Neural cell (in vitro differentiated cells): ENCODE measurements at regions not wholly inside any gene's neighbourhood (a gene's known extent, or its start where the extent isn't known, plus 50 kb on each side); places are given as distances from the start of the nearest gene placed in this dataset.

Experiments used
- H2AFZ ChIP-seq: fragments of 200-600, 300-800 bp; sonication (generic), shearing (Covaris generic); 2 replicates; pipeline ENCODE4 v1.6.0; 2014; ENCODE audit warnings: low read depth, mild to moderate bottlenecking, antibody characterized with exemption, low read length, moderate library complexity
- H3F3A ChIP-seq: fragments of 200-600 bp; shearing (Covaris generic); 2 replicates; pipeline ENCODE4 v1.6.1; 2016; ENCODE audit warnings: mild to moderate bottlenecking, moderate library complexity, mixed read lengths, antibody characterized with exemption, low read length; ENCODE audit not compliant: insufficient read depth, poor library complexity, severe bottlenecking
- H3K27ac ChIP-seq: fragments of 200-600, 300-800 bp; sonication (generic), shearing (Covaris generic); 2 replicates; pipeline ENCODE4 v1.5.1; 2014; ENCODE audit warnings: mild to moderate bottlenecking, low read length, moderate library complexity
- H3K27me3 ChIP-seq: fragments of 300-800, 200-600 bp; sonication (generic), shearing (Covaris generic); 2 replicates; pipeline ENCODE4 v1.6.0; 2014; ENCODE audit warnings: mild to moderate bottlenecking, low read depth, low read length, moderate library complexity; ENCODE audit not compliant: insufficient read depth
- H3K36me3 ChIP-seq: fragments of 300-800, 200-600 bp; sonication (generic), shearing (Covaris generic); 2 replicates; pipeline ENCODE4 v1.5.1; 2014; ENCODE audit warnings: mild to moderate bottlenecking, antibody characterized with exemption, low read length, moderate library complexity; ENCODE audit not compliant: insufficient read depth
- H3K4me2 ChIP-seq: fragments of 300-800, 200-600 bp; sonication (generic), shearing (Covaris generic); 2 replicates; pipeline ENCODE4 v1.6.0; 2014; ENCODE audit warnings: mild to moderate bottlenecking, low read length
- H3K4me3 ChIP-seq: fragments of 300-800, 200-600 bp; sonication (generic), shearing (Covaris generic); 2 replicates; pipeline ENCODE4 v1.5.1; 2014; ENCODE audit warnings: mild to moderate bottlenecking, low read length, moderate library complexity
- H3K79me2 ChIP-seq: fragments of 200-600 bp; shearing (Covaris generic); replicated peaks from 2 replicates; pipeline ENCODE4 v1.6.0; 2014; ENCODE audit warnings: mild to moderate bottlenecking, low read length, moderate library complexity; ENCODE audit not compliant: insufficient read depth
- H3K9ac ChIP-seq: fragments of 300-800, 200-600 bp; sonication (generic), shearing (Covaris generic); 2 replicates; pipeline ENCODE4 v1.6.1; 2016; ENCODE audit warnings: mild to moderate bottlenecking, low read length, mixed read lengths
- H3K9me2 ChIP-seq: fragments of 200-600 bp; shearing (Covaris generic); 2 replicates; pipeline ENCODE4 v1.6.1; 2016; ENCODE audit warnings: mild to moderate bottlenecking, low read length, mixed read lengths; ENCODE audit not compliant: insufficient read depth
- H3K9me3 ChIP-seq: fragments of 200-600, 300-800 bp; sonication (generic), shearing (Covaris generic); 2 replicates; pipeline ENCODE4 v1.6.1; 2016; ENCODE audit warnings: mild to moderate bottlenecking, mixed run types, low read length, moderate library complexity, mixed read lengths
- H4K20me1 ChIP-seq: fragments of 200-600 bp; shearing (Covaris generic); 2 replicates; pipeline ENCODE4 v1.6.1; 2016; ENCODE audit warnings: mild to moderate bottlenecking, mixed run types; ENCODE audit not compliant: insufficient read depth
- EP300 ChIP-seq: fragments of 450-650 bp; conservative IDR thresholded peaks from 2 replicates; pipeline ENCODE4 v1.6.1; 2014; ENCODE audit warnings: antibody characterized with exemption, mild to moderate bottlenecking, moderate library complexity; ENCODE audit not compliant: poor library complexity, severe bottlenecking
- EZH2 ChIP-seq: fragments of 200-600, 300-800 bp; shearing (Covaris generic), sonication (generic); IDR thresholded peaks from 2 replicates; pipeline ENCODE4 v1.6.1; 2014; ENCODE audit warnings: antibody characterized with exemption, low read length, borderline replicate concordance, mild to moderate bottlenecking; ENCODE audit not compliant: insufficient read depth, poor library complexity, severe bottlenecking
- MXI1 ChIP-seq: fragments of 450-650 bp; conservative IDR thresholded peaks from 2 replicates; pipeline ENCODE4 v1.6.1; 2014; ENCODE audit warnings: antibody characterized with exemption, mild to moderate bottlenecking; ENCODE audit not compliant: poor library complexity, severe bottlenecking
- POLR2AphosphoS5 ChIP-seq: IDR thresholded peaks from 2 replicates; pipeline ENCODE4 v1.6.1; 2012
- RAD21 ChIP-seq: fragments of 450-650 bp; conservative IDR thresholded peaks from 2 replicates; pipeline ENCODE4 v1.6.1; 2014; ENCODE audit warnings: antibody characterized with exemption, mild to moderate bottlenecking, moderate library complexity
- REST ChIP-seq: IDR thresholded peaks from 2 replicates; pipeline ENCODE4 v1.6.1; 2012; ENCODE audit warnings: borderline replicate concordance
- SMC3 ChIP-seq: fragments of 450-650 bp; conservative IDR thresholded peaks from 2 replicates; pipeline ENCODE4 v1.6.1; 2014; ENCODE audit warnings: antibody characterized with exemption, mild to moderate bottlenecking, moderate library complexity; ENCODE audit not compliant: poor library complexity
- TAF1 ChIP-seq: IDR thresholded peaks from 2 replicates; pipeline ENCODE4 v1.6.1; 2012; ENCODE audit warnings: low read depth
- TF ChIP-seq, protein P1 (sequence below): fragments of 450-650 bp; IDR thresholded peaks from 2 replicates; pipeline ENCODE4 v1.5.1; 2014; ENCODE audit warnings: antibody characterized with exemption, mild to moderate bottlenecking, moderate library complexity; ENCODE audit not compliant: poor library complexity, severe bottlenecking

- Histone ChIP-seq H3K9me3 (no peaks in the 10 kb centered on the region), H3F3A (peaks cover 20% of the 10 kb centered on the region), H3K9me2 (no peaks in the 10 kb centered on the region), H4K20me1 (no peaks in the 10 kb centered on the region), H3K4me2 (peak overlapping the region; percentile 76), H3K27me3 (no peaks in the 10 kb centered on the region), H3K79me2 (no peaks in the 10 kb centered on the region), H3K4me3 (peak overlapping the region; percentile 58), H3K27ac (peak overlapping the region; percentile 97), H3K36me3 (no peaks in the 10 kb centered on the region), H2AFZ (no peak overlapping the region), H3K9ac (peak overlapping the region; percentile 72)
- peak; percentile 68 for TF ChIP-seq EP300
- peak; percentile 86 for TF ChIP-seq POLR2AphosphoS5
- no peak for TF ChIP-seq TAF1
- TF ChIP-seq EZH2, result no peak
- peak; percentile 18 for TF ChIP-seq REST
- peak; percentile 39 for TF ChIP-seq SMC3
- TF ChIP-seq RAD21, result peak; percentile 47
- TF ChIP-seq MXI1, result peak; percentile 20
- TF ChIP-seq, protein P1, sequence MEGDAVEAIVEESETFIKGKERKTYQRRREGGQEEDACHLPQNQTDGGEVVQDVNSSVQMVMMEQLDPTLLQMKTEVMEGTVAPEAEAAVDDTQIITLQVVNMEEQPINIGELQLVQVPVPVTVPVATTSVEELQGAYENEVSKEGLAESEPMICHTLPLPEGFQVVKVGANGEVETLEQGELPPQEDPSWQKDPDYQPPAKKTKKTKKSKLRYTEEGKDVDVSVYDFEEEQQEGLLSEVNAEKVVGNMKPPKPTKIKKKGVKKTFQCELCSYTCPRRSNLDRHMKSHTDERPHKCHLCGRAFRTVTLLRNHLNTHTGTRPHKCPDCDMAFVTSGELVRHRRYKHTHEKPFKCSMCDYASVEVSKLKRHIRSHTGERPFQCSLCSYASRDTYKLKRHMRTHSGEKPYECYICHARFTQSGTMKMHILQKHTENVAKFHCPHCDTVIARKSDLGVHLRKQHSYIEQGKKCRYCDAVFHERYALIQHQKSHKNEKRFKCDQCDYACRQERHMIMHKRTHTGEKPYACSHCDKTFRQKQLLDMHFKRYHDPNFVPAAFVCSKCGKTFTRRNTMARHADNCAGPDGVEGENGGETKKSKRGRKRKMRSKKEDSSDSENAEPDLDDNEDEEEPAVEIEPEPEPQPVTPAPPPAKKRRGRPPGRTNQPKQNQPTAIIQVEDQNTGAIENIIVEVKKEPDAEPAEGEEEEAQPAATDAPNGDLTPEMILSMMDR, result no peak
Measured at GRCh38 chr22:35204807-35205775, 52.2 kb upstream of the HMGXB4 start.

DNA sequence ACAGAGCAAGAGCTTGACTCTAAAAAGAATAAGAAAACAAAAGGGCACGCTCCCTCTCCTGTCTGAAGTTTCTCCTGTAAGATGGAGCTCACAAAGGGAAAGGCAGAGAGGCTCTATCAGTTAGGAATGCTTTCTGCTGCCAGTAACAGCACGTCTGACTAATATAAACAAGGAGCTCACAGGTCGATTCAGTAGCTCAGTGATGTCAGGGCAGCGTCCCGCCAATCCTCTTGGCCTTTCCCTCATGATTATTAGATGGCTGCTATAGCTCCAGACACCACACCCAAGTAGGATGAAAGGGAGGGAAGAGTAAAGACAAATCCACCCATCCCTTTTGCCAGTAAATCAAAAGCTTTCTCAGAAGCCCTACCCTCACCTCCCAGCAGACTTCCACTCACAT, 51.3 kb upstream of the HMGXB4 start:
- Histone ChIP-seq H3K36me3 (no peaks in the 10 kb centered on the region), H4K20me1 (no peaks in the 10 kb centered on the region), H3K9me2 (no peaks in the 10 kb centered on the region), H3K27ac (peak overlapping the region; percentile 97), H3K9me3 (no peaks in the 10 kb centered on the region), H3K9ac (peak overlapping the region; percentile 72), H3K4me3 (peak overlapping the region; percentile 58), H3K79me2 (no peaks in the 10 kb centered on the region), H3K27me3 (no peaks in the 10 kb centered on the region), H3F3A (peaks cover 20% of the 10 kb centered on the region), H3K4me2 (peak overlapping the region; percentile 76), H2AFZ (peak overlapping the region; percentile 22)
- TF ChIP-seq EP300, result no peak
- TF ChIP-seq MXI1, result no peak
- no peak for TF ChIP-seq SMC3
- TF ChIP-seq POLR2AphosphoS5, result no peak
- no peak for TF ChIP-seq RAD21
- TF ChIP-seq EZH2, result no peak
- TF ChIP-seq, protein P1, result no peak
- TF ChIP-seq TAF1, result no peak
- no peak for TF ChIP-seq REST
